ENCODE measurements at regions not wholly inside any gene's neighbourhood (a gene's known extent, or its start where the extent isn't known, plus 50 kb on each side); places are given as distances from the start of the nearest gene placed in this dataset.
"Not testable (repeated sequence)": the region's sequence is repeated elsewhere in the genome, so short reads cannot be mapped to it uniquely, and the experiment has no call there.

DNA sequence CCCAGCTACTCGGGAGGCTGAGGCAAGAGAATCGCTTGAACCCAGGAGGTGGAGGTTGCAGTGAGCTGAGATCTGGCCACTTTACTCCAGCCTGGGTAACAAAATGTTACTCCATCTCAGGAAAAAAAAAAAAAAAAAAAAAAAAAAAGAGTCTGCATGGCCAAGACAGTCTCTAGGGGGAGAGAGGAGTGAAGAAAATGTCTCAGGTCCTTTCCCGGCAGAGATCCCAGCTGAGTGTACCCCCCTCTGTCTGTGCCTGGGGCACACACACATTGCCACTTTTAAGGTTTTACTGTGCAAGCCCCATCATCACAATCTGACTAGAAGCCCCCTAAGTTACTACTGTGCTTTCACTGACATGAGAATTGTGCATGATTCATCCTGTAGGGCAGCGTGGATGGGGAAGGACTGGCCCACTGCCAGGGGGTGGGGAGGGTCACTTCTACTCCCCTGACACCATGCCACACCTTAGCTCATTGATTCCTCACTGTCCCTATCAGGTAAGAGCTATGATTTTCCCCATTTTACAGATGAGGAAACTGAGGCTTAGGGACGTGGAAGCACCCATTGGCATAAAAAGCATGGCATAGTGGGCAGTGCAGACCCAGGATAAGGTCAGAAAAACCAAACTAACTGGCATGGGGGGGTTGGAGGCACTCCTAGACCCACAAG, 102.3 kb upstream of the LARP1 start:
- no peak for DNase-seq

DNA sequence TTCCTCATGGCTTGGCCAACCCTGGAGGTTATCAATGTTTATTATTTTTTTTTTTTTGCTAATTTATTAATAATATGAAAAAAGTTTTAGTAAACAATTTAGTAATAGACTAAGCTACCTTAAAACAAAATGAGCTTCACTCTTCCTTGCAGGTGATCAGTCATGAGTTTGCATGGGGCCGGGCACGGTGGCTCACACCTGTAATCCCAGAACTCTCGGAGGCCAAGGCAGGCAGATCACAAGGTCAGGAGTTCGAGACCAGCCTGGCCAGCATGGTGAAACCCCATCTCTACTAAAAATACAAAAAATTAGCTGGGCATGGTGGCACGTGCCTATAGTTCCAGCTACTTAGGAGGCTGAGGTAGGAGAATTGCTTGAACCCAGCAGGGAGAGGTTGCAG, 103.4 kb upstream of the LARP1 start:
- not testable (repeated sequence) for DNase-seq

DNA sequence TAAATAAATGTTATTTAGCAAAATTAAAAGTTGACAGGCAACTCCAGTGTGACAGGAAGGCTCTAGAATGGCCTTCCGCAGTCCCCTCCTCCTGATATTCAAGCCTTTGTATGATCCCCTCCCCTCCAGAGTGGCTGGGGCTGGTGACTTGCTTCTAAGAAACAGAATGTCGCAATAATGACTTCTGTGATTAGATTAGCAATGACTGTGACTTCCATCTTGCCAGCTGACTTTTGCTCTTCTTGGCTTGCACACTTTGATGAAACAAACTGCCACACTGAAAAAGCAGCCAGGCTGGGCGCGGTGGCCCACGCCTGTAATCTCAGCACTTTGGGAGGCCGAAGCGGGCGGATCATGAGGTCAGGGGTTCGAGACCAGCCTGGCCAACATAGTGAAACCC, 106.5 kb upstream of the LARP1 start:
- no peak for DNase-seq

DNA sequence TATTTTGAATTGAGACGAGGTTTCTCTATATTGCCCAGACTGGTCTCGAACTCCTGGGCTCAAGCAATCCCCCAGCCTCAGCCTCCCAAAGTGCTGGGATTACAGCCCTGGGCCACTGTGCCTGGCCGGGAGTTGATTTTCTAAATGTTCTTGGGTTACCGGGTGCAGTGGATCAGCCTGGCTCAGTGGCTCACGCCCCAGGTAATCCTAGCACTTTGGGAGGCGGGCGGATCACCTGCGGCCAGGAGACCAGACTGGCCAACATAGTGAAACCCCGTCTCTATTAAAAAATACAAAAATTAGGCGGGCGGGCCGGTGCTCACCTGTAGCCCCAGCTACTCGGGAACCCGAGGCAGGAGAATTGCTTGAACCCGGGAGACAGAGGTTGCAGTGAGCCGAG, 106.9 kb upstream of the LARP1 start:
- DNase-seq: no peak

DNA sequence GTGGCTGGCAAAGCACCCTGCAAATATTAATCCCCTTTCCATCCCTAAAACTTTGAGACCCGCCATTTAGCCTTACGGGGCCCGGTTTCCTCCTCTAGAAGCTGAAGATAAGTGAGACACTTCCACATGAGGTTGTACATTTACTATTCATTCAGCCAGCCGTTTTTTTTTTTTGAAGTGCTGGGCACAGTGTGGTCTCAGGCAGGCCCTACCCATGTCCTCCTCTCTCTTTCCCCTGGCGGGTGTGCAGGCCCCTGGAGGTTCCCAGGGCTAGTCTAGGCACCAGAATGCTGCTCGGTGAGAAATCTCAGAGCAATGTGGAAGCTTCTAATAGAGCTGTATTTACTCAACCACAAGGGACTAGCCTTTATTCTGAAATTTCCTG, 107.4 kb upstream of the LARP1 start:
- peak; percentile 27 for DNase-seq

DNA sequence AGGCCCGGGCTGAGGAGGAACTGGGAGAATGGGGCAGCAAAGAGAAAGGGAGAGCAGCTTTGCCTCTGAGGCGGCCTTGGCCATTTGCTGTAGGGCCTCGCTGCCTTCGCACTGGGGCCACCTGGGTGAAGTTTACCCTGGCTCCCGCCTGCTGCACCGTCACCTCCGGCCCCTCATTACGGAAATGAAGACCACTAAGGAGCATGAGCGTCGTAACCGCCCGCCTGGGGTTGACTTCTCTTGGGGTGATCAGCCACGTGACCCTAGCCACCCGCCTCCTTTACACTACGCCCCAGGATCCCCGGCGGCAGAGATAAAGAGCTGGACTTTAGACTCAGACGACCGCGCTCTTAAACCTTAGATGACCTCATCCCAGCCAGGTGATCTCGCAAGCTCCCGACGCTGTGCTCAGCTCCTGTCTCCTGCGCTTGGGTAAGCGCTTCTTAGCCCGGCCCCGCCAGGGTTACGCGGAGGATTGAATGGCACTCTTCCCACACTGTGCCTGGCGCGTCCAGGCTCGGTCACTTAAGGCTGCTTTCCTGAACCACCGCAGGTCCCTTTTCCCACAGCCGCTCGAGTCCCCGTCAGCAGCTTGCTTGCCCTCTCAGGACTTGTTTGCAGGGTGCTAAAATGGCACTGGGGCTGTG, 107.9 kb upstream of the LARP1 start:
- DNase-seq: no peak

DNA sequence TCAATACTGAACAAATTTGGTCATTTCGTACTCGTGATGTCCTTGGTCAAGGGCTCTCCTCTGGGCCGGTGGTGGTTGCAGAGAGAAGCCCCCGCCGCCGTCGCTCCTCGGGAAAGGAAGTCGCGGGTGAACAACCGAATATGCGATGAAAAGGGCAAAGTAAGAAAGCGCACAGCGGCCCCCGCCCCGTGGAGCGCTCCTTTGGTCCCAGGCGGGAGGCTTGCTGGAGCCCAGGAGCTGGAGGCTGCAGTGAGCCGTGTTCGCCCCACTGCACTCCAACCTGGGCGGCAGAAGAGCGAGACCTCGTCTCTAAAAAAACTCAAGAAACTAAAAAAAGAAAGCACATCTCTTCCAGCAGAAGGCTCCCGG, 108.4 kb upstream of the LARP1 start:
- no peak for DNase-seq

DNA sequence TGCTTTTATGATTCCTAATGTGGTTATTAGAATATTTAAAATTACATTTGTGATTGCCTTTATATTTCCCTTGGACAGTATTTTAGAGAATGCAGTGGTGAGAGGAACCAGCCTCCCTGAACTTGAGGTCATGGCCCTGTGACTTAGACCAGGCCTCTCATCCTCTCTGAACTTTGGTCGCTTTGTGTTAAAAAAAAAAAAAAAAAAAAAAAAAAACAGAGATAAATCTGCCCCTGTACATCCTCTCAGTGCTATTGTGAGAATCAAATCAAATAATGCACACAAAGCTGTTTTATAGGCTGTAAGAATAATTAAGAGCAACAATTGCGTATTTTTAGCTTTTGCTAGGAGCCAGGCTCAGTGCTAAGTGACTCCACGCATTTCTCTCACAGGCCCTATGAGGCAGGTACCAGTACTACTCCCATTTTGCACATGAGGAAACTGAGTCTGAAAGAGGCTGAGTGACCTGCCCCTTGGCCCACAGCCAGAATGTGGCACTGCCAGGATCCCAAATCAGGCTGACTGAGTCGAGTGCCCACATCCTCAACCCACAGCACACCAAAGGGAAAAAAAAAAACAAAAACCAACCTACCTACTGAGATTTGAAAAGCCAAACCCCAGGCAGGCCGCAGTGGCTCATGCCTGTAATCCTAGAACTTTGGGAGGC, 110.3 kb upstream of the LARP1 start:
- DNase-seq: no peak

DNA sequence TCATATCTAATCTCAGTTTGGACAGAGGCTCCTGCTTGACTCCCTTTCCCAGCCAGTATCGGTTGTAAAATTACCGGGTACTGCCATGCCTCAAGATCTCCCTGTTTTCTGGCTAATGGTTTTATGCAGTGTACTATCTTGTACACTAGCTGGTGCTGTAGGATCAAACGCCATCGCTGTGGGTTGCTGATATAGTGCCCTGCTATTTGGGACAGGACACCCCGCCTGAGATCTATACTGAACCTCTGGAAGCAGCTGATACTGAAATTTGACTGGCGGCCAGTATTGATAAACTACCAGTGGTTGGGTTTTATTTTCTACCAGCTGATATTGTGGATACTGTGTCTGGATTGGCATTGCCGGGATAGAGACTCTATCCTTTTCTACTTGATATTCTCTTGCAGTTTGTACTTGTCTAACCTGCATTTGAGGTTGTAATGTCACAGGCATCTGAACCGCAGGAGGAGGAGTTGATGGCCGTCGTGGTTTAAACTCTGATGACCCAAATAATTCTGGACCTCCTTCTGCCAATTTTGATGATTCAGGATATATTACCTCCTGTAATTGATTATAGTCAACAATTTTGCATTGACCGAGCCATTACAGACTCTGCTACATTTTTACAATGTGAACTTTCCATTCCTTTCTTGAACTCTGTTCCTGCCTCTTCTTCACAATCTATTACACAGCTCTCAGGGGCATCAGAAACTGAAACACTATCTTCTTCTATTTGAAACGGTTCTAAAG, 112.5 kb upstream of the LARP1 start:
- DNase-seq: peak; percentile 27

DNA sequence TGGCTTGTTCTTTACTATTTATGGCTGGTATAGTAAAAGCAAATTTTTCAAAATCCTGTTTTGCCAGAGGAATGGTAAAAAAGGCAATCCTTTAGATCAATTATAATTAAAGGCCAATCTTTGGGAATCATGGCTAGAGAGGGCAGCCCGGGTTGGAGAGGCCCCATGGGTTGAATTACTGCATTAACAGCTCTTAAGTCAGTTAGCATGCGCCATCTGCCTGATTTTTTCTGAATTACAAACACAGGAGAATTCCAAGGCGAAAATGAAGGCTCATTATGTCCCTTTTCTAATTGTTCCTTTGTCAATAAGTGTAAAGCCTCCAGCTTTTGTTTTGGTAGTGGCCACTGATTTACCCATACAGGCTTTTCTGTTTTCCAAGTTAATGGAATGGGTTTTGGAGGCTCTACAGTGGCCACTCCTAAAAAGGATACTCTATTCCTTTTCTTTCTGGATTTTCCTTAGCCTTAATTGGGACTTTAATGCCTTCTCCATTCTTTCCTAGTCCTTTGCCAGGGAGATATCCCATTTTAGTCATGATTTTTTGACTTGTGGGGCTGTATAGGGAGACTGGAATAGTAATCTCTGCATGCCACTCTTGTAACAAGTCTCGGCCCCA, 114.9 kb upstream of the LARP1 start:
- peak; percentile 31 for DNase-seq

DNA sequence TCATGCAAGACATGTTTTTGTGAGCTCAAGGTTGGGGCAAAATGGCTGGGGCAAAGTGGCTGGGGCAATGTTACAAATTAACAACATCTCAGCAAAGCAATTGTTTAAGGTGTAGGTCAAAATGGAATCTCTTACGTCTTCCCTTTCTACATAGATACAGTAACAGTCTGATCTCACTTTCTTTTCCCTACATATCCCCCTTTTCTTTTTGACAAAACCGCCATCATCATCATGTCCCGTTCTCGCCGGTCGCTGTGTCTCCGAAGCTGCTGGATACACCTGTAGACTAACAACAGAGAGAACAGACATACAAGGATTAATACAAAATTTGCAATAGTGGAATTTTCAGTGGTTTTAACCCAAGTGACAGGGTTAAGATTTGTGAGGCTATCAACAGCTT, 118.4 kb upstream of the LARP1 start:
- DNase-seq: not testable (repeated sequence)

DNA sequence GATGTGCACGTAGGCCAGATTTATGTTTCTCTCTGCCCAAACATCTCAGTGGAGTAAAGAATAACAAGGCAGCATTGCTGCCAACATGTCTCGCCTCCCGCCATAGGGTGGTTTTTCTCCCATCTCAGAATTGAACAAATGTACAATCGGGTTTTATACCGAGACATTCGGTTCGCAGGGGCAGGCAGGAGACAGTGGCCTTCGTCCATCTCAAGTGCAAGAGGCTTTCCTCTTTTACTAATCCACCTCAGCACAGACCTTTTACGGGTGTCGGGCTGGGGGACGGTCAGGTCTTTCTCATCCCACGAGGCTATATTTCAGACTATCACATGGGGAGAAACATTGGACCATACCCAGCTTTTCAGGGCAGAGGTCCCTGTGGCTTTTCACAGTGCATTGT, 118.9 kb upstream of the LARP1 start:
- DNase-seq: not testable (repeated sequence)

DNA sequence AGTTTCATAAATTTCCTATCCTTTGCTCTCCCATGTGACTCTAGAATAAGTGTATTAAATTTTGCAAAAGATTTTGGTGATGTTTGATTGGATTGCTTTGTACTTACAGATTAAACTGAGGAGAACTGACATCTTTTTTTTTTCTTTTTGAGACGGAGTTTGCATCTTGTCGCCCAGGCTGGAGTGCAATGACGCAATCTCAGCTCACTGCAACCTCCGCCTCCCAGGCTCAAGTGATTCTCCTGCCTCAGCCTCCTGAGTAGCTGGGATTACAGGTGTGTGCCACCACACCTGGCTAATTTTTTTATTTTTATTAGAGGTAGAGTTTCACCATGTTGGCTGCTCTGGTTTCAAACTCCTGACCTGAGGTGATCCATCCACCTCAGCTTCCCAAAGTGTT, 121.4 kb upstream of the LARP1 start:
- DNase-seq: not testable (repeated sequence)

DNA sequence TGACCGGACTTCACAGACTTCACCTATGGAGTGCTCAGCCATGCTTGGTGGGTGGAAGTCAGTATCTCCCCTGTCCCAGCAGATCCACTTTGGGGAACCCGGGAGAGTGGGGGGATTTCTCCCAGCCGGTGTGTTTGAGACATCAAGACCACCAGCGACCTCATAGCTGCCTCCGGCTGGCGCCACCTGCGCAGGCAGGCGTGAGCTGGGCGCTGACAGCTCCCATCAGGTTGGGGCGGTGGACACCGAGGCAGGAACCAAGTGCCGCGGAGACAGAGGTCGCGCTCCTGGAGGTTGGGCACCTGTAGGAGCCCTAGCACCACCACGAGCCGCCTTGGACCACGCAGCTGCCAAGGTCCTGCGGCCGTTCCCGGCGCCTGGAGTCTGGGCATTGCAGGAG, 124.0 kb upstream of the LARP1 start:
- no peak for DNase-seq

DNA sequence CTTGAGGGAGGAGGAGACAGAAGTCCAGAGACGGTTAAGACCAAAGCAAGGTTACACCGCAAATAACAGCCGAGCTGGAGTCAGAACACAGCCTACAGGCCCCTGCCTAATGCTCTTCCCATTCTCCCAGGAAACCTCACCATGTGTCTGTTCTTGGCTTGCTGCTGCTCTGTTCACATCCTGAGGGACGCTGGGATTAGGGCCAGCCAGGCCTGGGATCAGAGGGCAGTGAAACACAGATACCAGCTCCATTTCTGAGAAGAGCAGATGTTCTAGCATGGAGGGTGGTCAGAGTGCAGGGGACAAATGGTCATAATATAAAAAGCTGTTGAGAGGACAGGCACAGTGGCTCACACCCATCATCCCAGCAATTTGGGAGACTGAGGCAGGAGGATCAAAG, 124.8 kb upstream of the LARP1 start:
- no peak for DNase-seq

DNA sequence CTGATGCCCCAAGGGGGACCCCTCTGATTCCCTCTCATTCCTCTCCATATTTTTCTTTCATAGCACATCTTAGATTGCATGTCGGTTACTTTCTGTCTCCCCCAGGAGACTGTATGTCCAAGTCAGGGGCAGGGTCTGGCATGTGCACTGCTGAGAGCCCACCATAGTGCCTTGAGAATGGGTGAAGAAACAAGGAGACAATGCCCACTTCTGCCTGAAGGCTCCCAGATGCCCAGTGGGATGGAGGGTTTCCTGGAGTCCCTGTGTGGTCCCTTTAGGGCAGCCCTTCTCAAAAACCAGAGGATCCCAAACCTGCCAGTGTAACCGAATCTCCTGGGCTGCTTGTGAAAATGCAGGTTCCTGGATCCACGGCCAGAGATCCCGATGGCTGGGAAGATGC, 126.5 kb upstream of the LARP1 start:
- no peak for DNase-seq

DNA sequence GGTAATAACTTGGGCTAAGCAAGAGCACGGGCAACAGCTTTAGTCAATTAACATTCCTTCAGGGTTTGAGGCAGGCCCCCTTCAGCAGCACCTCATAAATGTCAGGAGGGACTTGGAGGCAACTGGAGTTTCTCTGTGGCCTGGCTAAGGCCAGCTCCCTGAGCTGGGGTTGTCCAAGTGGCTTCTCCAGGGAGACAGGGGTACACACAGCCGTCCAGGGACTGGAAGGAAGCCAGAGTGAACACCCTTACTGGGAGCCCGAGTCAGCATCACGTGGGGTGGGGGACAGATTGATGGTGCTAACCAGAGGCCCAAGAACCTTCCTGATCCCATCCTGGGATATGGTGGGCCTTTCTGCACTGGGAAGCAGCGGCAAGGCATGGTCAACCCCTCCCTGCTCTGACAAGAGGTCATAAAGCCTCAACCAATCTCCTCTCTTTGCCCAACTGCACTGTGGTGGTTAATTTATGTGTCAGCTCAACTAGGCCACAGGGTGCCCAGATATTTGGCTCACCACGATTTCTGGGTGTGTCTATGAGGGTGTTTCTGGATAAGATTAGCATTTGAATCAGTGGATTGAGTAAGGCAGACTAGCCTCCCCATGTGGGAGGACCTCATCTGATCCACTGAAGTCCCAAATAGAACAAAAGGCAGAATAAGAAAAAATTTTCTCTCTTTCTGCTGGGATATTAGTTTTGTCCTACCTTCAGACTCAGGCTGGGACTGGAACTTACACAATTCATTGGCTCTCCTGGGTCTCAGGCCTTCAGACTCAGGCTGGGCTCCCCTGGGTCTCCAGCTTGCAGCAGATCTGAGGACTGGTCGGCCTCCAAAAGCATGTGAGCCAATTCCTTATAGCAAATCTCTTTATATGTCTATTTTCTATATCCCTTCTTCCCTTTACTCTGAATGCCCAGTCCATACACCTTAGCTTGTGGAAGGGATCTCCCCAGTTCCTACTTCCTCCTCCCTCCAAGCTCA, 127.2 kb upstream of the LARP1 start:
- DNase-seq: no peak

DNA sequence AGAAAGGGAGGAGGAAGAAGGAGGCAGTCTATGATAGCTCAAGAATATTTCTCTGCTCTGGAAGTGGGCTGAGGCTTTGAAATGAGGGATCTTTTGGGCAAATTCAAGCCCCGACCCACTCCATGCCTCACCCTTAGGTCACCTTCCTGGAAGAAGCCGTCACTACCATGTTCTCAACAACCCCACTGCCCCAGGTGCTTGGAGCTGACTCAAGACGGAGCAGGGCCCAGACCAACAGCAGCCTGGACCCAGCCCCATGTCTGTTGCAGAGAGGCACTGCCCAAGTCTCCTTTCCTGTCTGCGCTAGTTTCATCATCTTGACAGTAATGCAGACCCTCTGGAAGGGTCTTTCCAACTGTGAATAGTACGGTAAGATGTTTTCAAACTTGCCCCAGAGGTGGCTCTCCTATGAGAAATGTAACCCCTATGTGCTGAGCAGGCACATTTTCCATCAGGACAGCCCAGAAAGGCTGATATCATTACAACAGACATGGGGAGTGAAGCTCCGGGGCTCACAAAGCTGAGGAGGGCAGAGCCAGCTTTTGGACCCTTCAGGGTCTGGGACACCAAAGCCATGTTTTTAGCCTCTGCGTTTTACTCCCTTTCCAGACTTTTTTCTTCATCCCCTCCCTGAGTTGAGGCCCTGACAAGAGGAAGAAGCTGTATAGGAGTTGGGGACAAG, 128.2 kb upstream of the LARP1 start:
- no peak for DNase-seq

DNA sequence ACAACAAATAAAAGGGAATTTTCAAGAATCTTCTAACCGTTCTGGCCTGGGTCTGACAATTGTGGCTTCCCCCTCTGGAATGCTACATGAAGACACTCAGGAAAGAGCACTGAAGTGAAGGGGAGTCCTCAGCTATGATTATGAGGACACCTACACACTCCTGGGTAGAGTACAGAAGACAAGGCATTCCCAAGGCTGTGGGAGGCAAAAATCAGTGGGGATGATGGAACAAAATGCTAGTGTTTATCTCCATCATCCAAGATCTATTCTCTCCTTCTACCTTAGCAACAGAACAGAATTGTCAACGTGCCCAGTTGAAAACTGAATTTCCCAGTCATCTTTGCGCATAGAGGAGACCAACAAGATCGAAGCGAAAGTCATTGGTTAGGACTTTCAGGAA, 130.1 kb upstream of the LARP1 start:
- DNase-seq: no peak

DNA sequence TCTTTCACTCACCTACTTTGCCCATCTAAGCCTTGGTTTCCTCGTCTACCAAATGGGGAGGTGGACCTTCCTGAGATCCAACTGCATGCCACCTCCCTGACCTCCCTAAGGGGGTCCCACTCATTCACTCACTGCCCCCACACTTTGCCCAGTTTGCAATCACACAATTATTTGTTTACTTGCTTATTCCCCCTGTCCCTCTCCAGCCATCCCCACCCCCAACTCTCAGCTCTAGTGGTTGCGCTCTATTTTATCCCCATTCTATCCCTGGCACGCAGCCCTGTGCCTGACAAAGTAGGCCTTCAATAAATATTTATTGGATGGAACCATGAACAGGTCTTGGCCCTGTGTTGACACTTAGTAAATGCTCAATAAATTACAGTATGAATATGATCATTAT, 130.8 kb upstream of the LARP1 start:
- no peak for DNase-seq

DNA sequence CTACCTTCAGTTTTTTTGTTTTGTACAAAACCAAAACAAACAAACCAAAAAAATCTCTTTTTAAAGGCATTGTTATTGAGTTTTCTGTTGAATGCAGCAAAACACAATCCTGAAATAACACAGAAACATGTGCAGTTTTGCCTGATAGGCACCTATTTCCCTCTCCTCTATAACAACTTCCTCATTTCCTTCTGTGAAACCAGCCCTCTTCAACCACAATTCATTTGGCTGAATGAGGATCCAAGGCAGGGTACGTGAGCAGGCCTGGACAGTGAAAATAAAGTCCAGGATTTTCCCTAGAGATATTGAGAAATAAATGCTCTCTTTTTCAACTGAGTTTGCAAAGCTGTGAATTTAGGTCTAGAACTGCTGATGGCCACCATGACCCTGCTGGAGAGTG, 134.8 kb upstream of the LARP1 start:
- no peak for DNase-seq
